HEK293 (cell line): ENCODE measurements at regions not wholly inside any gene's neighbourhood (a gene's known extent, or its start where the extent isn't known, plus 50 kb on each side); places are given as distances from the start of the nearest gene placed in this dataset.

Source experiments
- CTCF ChIA-PET: fragments of 350-600 bp; formaldehyde crosslinking; extraction: SDS; loops from one replicate; lab custom pipeline; 2021; ENCODE audit warnings: antibody characterized with exemption; lab: Yijun Ruan, JAX
- POLR2A ChIA-PET: fragments of 300-600 bp; formaldehyde crosslinking; extraction: SDS; loops from one replicate; lab custom pipeline; 2020; ENCODE audit warnings: antibody characterized with exemption, inconsistent platforms; lab: Yijun Ruan, JAX
- H3K27ac ChIP-seq: fragments of 200-500 bp; sonication (Bioruptor generic); 2 replicates; pipeline ENCODE4 v1.5.1; 2014; ENCODE audit warnings: low read depth, low read length, control low read depth, inconsistent platforms; ENCODE audit errors: extremely low read depth
- H3K36me3 ChIP-seq, 2 experiments: fragments of 200-500 bp in 1 of 2; sonication (Bioruptor generic) in 1 of 2; 1 replicate in 1 of 2; 2 replicates in 1 of 2; pipeline ENCODE4 v1.5.1; 2014 to 2017; ENCODE audit warnings: inconsistent platforms in 2 of 2, low read length in 2 of 2; ENCODE audit not compliant: control insufficient read depth in 2 of 2, insufficient read depth in 1 of 2
- H3K4me1 ChIP-seq: fragments of 200-500 bp; sonication (Bioruptor generic); 2 replicates; pipeline ENCODE4 v1.5.1; 2014; ENCODE audit warnings: mild to moderate bottlenecking, low read length, inconsistent platforms; ENCODE audit not compliant: control insufficient read depth, insufficient read depth
- H3K4me3 ChIP-seq: 2 replicates; pipeline ENCODE4 v1.5.1; 2011; ENCODE audit warnings: low read depth, mild to moderate bottlenecking, control low read depth, low read length, moderate library complexity
- H3K9me3 ChIP-seq: fragments of 200-500 bp; sonication (Bioruptor generic); 2 replicates; pipeline ENCODE4 v1.5.1; 2014; ENCODE audit warnings: low read depth, low read length, inconsistent platforms; ENCODE audit not compliant: control insufficient read depth, insufficient read depth
- EGR2 ChIP-seq: fragments of 450-650 bp; formaldehyde crosslinking; IDR thresholded peaks from 2 replicates; pipeline ENCODE4 v1.5.1; 2016; ENCODE audit warnings: low read depth, missing biosample characterization, missing genetic modification characterization
- GFI1B ChIP-seq: fragments of 450-650 bp; formaldehyde crosslinking; IDR thresholded peaks from 2 replicates; pipeline ENCODE4 v1.5.1; 2016; ENCODE audit warnings: missing biosample characterization, missing genetic modification characterization
- GLIS2 ChIP-seq: fragments of 450-650 bp; formaldehyde crosslinking; IDR thresholded peaks from 2 replicates; pipeline ENCODE4 v1.5.1; 2016; ENCODE audit warnings: missing biosample characterization, missing genetic modification characterization
- INSM2 ChIP-seq: fragments of 450-650 bp; formaldehyde crosslinking; IDR thresholded peaks from 2 replicates; pipeline ENCODE4 v1.5.1; 2016; ENCODE audit warnings: missing biosample characterization, missing genetic modification characterization
- ZFHX2 ChIP-seq: fragments of 450-650 bp; formaldehyde crosslinking; conservative IDR thresholded peaks from 2 replicates; pipeline ENCODE4 v1.5.1; 2016; ENCODE audit warnings: missing biosample characterization, missing genetic modification characterization
- ZNF174 ChIP-seq: fragments of 450-650 bp; formaldehyde crosslinking; IDR thresholded peaks from 2 replicates; pipeline ENCODE4 v1.5.0; 2017; ENCODE audit warnings: missing biosample characterization, mild to moderate bottlenecking, missing genetic modification characterization
- ZNF175 ChIP-seq: fragments of 450-650 bp; formaldehyde crosslinking; IDR thresholded peaks from 2 replicates; pipeline ENCODE4 v1.5.1; 2016; ENCODE audit warnings: missing biosample characterization, missing genetic modification characterization
- ZNF19 ChIP-seq: fragments of 450-650 bp; formaldehyde crosslinking; IDR thresholded peaks from 2 replicates; pipeline ENCODE4; 2016; ENCODE audit warnings: missing biosample characterization, missing genetic modification characterization, low read depth
- ZNF221 ChIP-seq: fragments of 450-650 bp; formaldehyde crosslinking; IDR thresholded peaks from 2 replicates; pipeline ENCODE4 v1.5.1; 2017; ENCODE audit warnings: missing biosample characterization, missing genetic modification characterization, borderline replicate concordance
- ZNF391 ChIP-seq: fragments of 450-650 bp; formaldehyde crosslinking; IDR thresholded peaks from 2 replicates; pipeline ENCODE4 v1.5.1; 2016; ENCODE audit warnings: low read depth, missing biosample characterization, missing genetic modification characterization, borderline replicate concordance
- ZNF433 ChIP-seq: fragments of 450-650 bp; formaldehyde crosslinking; IDR thresholded peaks from 2 replicates; pipeline ENCODE4 v1.5.1; 2016; ENCODE audit warnings: missing biosample characterization, missing genetic modification characterization, low read depth
- ZNF530 ChIP-seq: fragments of 450-650 bp; formaldehyde crosslinking; IDR thresholded peaks from 2 replicates; pipeline ENCODE4 v1.5.1; 2016; ENCODE audit warnings: low read depth, missing biosample characterization, missing genetic modification characterization
- ZNF544 ChIP-seq: fragments of 450-650 bp; formaldehyde crosslinking; IDR thresholded peaks from 2 replicates; pipeline ENCODE4 v1.5.0; 2017; ENCODE audit warnings: missing biosample characterization, missing genetic modification characterization
- ZNF596 ChIP-seq: fragments of 450-650 bp; IDR thresholded peaks from 2 replicates; pipeline ENCODE4 v1.5.0; 2018; ENCODE audit warnings: missing biosample characterization, mild to moderate bottlenecking, missing genetic modification characterization, moderate library complexity
- ZNF600 ChIP-seq: fragments of 450-650 bp; formaldehyde crosslinking; IDR thresholded peaks from 2 replicates; pipeline ENCODE4 v1.5.1; 2016; ENCODE audit warnings: missing biosample characterization, missing genetic modification characterization
- ZNF610 ChIP-seq: fragments of 450-650 bp; formaldehyde crosslinking; IDR thresholded peaks from 2 replicates; pipeline ENCODE4 v1.5.1; 2016; ENCODE audit warnings: missing biosample characterization, missing genetic modification characterization, borderline replicate concordance
- ZNF624 ChIP-seq: fragments of 450-650 bp; formaldehyde crosslinking; IDR thresholded peaks from 2 replicates; pipeline ENCODE4 v1.5.1; 2017; ENCODE audit warnings: missing biosample characterization, missing genetic modification characterization
- ZNF707 ChIP-seq: fragments of 450-650 bp; formaldehyde crosslinking; IDR thresholded peaks from 2 replicates; pipeline ENCODE4 v1.5.1; 2016; ENCODE audit warnings: missing biosample characterization, missing genetic modification characterization
- ZNF76 ChIP-seq: fragments of 450-650 bp; formaldehyde crosslinking; IDR thresholded peaks from 2 replicates; pipeline ENCODE4; 2016; ENCODE audit warnings: low read depth, missing biosample characterization, missing genetic modification characterization, borderline replicate concordance
- ZNF777 ChIP-seq: fragments of 450-650 bp; formaldehyde crosslinking; IDR thresholded peaks from 2 replicates; pipeline ENCODE4 v1.5.1; 2017; ENCODE audit warnings: missing biosample characterization, missing genetic modification characterization, borderline replicate concordance
- ZNF792 ChIP-seq: fragments of 450-650 bp; formaldehyde crosslinking; IDR thresholded peaks from 2 replicates; pipeline ENCODE4 v1.5.1; 2016; ENCODE audit warnings: missing biosample characterization, missing genetic modification characterization
- TF ChIP-seq, protein P1 (sequence below): fragments of 450-650 bp; formaldehyde crosslinking; IDR thresholded peaks from 2 replicates; pipeline ENCODE4 v1.5.1; 2016; ENCODE audit warnings: missing biosample characterization, missing genetic modification characterization
- TF ChIP-seq, protein P2 (sequence below): fragments of 450-650 bp; formaldehyde crosslinking; IDR thresholded peaks from 2 replicates; pipeline ENCODE4 v1.5.1; 2016; ENCODE audit warnings: missing biosample characterization, missing genetic modification characterization
- TF ChIP-seq, protein P3 (sequence below): fragments of 450-650 bp; formaldehyde crosslinking; IDR thresholded peaks from 2 replicates; pipeline ENCODE4 v1.5.1; 2017; ENCODE audit warnings: missing biosample characterization, mild to moderate bottlenecking, missing genetic modification characterization, moderate library complexity
- TF ChIP-seq, protein P4 (sequence below): sonication (generic); formaldehyde crosslinking; IDR thresholded peaks from 2 replicates; pipeline ENCODE4 v1.8.1; 2022; ENCODE audit warnings: mild to moderate bottlenecking, moderate library complexity, missing genetic modification reagents

DNA sequence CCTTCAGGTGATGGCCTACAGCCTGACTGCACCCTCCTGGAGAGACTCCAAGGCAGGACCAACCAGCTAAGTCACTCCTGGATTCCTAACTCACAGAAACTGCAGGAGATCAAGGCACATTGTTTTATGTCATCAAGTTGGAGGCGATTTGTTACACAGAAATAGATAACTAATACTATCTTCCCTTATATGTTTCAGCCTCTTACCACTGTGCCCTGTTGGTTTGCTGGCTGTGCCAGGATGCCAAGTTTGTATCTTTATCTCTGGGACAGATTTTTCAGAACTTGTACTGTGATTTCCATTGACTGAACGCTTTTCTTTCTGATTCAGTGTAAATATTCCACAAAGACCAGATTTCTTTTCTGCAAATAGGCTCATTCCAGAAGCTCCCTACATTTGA is 76.2 kb upstream of the OPCML start:
- Histone ChIP-seq H3K9me3 (no peaks in the 10 kb centered on the region), H3K4me3 (no peak overlapping the region), H3K36me3 (no peaks in the 10 kb centered on the region), H3K4me1 (no peaks in the 10 kb centered on the region), H3K27ac (no peak overlapping the region)
- ChIA-PET POLR2A (no interaction called here), CTCF (no interaction called here)
- TF ChIP-seq ZNF530 (no peak), ZNF792 (no peak), ZNF174 (tag by site-specific recombination) (no peak), ZNF777 (tag by site-specific recombination) (no peak), ZNF19 (tag by site-specific recombination) (no peak), EGR2 (tag by site-specific recombination) (no peak), GLIS2 (tag by site-specific recombination) (no peak), ZNF433 (tag by site-specific recombination) (no peak), ZNF544 (tag by site-specific recombination) (no peak), ZNF624 (tag by site-specific recombination) (no peak), ZNF707 (no peak), ZNF175 (no peak), INSM2 (no peak)
- TF ChIP-seq, protein P1, sequence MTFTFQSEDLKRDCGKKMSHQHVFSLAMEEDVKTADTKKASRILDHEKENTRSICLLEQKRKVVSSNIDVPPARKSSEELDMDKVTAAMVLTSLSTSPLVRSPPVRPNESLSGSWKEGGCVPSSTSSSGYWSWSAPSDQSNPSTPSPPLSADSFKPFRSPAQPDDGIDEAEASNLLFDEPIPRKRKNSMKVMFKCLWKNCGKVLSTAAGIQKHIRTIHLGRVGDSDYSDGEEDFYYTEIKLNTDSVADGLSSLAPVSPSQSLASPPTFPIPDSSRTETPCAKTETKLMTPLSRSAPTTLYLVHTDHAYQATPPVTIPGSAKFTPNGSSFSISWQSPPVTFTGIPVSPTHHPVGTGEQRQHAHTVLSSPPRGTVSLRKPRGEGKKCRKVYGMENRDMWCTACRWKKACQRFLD, result no peak
- TF ChIP-seq, protein P2, sequence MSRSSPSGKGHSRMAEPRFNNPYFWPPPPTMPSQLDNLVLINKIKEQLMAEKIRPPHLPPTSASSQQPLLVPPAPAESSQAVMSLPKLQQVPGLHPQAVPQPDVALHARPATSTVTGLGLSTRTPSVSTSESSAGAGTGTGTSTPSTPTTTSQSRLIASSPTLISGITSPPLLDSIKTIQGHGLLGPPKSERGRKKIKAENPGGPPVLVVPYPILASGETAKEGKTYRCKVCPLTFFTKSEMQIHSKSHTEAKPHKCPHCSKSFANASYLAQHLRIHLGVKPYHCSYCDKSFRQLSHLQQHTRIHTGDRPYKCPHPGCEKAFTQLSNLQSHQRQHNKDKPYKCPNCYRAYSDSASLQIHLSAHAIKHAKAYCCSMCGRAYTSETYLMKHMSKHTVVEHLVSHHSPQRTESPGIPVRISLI (tag by site-specific recombination), result no peak

DNA sequence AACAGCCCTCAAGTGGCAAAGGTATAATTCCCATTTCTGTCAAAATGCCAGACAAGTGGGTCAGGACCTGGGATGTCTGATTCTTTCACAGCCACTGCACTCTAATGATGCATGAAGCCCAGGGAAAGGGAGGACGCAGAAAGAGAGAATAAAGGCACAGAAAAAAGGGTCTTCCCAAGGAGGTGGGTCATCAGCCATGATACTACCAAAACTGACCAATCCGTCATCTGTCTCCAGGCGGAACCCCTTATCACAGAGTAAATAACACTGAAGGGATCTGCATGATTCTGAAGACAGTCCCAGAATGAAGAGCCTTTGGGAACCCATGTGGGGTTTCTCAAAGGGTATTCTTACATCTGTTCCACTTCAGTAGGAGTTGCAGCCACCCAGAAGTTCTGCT is 73.8 kb upstream of the OPCML start:
- Histone ChIP-seq H3K4me1 (no peaks in the 10 kb centered on the region), H3K36me3 (no peaks in the 10 kb centered on the region), H3K27ac (no peak overlapping the region), H3K4me3 (no peak overlapping the region), H3K9me3 (no peaks in the 10 kb centered on the region)
- TF ChIP-seq ZNF610 (no peak), ZNF76 (no peak)
- TF ChIP-seq, protein P3, sequence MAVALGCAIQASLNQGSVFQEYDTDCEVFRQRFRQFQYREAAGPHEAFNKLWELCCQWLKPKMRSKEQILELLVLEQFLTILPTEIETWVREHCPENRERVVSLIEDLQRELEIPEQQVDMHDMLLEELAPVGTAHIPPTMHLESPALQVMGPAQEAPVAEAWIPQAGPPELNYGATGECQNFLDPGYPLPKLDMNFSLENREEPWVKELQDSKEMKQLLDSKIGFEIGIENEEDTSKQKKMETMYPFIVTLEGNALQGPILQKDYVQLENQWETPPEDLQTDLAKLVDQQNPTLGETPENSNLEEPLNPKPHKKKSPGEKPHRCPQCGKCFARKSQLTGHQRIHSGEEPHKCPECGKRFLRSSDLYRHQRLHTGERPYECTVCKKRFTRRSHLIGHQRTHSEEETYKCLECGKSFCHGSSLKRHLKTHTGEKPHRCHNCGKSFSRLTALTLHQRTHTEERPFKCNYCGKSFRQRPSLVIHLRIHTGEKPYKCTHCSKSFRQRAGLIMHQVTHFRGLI (tag by site-specific recombination), result no peak
- CTCF ChIA-PET, result interaction anchor here (0.8 kb wide), 1 partner anchor 528 kb away, joined by 3 read pairs; no protein-coding TSS in a partner anchor
- POLR2A ChIA-PET, result no interaction called here

DNA sequence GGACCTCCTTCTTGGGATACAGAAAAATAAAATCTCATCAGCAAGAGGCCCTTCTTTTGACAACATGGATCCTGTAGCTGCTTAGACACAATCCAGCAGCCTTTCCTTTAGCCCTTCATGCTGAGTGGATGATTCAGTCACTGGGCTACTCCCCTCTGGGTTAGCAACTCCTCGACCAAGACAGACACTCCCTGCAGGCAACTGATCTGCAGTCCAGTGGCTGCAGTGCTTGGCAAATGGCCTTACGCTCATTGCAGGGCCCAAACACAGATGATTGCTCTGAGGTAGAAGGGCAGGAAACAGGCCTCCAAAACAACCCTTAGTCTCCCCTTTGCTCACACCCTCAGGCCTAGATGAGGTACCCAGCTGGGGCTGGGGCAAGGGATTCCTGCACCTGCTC is 73.2 kb upstream of the OPCML start:
- Histone ChIP-seq H3K36me3 (no peaks in the 10 kb centered on the region), H3K9me3 (no peaks in the 10 kb centered on the region), H3K4me1 (no peaks in the 10 kb centered on the region), H3K4me3 (no peak overlapping the region), H3K27ac (no peak overlapping the region)
- no peak for TF ChIP-seq ZNF600 (tag by site-specific recombination)
- TF ChIP-seq, protein P4, sequence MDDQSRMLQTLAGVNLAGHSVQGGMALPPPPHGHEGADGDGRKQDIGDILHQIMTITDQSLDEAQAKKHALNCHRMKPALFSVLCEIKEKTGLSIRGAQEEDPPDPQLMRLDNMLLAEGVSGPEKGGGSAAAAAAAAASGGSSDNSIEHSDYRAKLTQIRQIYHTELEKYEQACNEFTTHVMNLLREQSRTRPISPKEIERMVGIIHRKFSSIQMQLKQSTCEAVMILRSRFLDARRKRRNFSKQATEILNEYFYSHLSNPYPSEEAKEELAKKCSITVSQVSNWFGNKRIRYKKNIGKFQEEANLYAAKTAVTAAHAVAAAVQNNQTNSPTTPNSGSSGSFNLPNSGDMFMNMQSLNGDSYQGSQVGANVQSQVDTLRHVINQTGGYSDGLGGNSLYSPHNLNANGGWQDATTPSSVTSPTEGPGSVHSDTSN (CRISPR knock-in tag), result no peak
- TF ChIP-seq ZNF221, result no peak
- no peak for TF ChIP-seq ZNF391
- TF ChIP-seq GFI1B (tag by site-specific recombination), result no peak
- no peak for TF ChIP-seq ZNF792
- no peak for TF ChIP-seq ZFHX2 (tag by site-specific recombination)
- no peak for TF ChIP-seq ZNF596 (tag by site-specific recombination)
- no peak for TF ChIP-seq ZNF19 (tag by site-specific recombination)
- ChIA-PET CTCF (no interaction called here), POLR2A (no interaction called here)
